ENCODE measurements at regions not wholly inside any gene's neighbourhood (a gene's known extent, or its start where the extent isn't known, plus 50 kb on each side); places are given as distances from the start of the nearest gene placed in this dataset.
"Not testable (repeated sequence)": the region's sequence is repeated elsewhere in the genome, so short reads cannot be mapped to it uniquely, and the experiment has no call there.

DNA sequence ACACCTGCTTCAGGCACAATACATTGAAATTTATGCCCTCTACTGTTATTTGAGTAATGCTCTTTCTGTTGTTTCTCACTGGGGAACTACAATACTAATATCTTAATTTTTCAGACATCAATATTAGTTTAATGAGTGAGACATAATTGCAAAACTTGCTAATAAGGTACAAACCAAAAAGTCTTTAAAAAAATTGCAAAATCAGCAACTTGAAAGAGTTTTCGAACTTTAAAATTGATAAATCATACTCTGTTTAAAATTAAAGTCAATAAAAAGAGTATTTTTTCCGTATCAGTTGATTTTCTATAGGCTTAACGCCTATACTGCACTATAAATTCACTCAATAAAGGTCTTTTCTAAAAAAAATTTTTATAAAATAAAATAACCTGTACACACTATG is 1735.9 kb upstream of the SEL1L start:
- H3K27me3 Mint-ChIP-seq: no peaks in the 10 kb centered on the region
- H3K4me1 Mint-ChIP-seq: no peaks in the 10 kb centered on the region
- H3K36me3 Mint-ChIP-seq: no peaks in the 10 kb centered on the region
- no peak overlapping the region for H3K4me3 Mint-ChIP-seq
- H3K9me3 Mint-ChIP-seq: peaks cover 0 to 12% (median 4%) of the 10 kb centered on the region in 7 donors
- H3K27ac Mint-ChIP-seq: no peak overlapping the region
- DNase-seq (no peak), ATAC-seq (ENCODE audit: low read depth in 2 of 2) (no peak)

- Mint-ChIP-seq H3K27ac (no peak overlapping the region), H3K4me3 (no peak overlapping the region), H3K36me3 (no peaks in the 10 kb centered on the region), H3K27me3 (no peaks in the 10 kb centered on the region), H3K9me3 (peaks cover 0 to 12% (median 4%) of the 10 kb centered on the region in 7 donors), H3K4me1 (no peaks in the 10 kb centered on the region)
- DNase-seq: no peak
- ATAC-seq (ENCODE audit: low read depth in 2 of 2): no peak
These were observed 1738.0 kb upstream of the SEL1L start for GRCh38 chr14:83271663-83272062.

GRCh38 chr14:83280719-83281118 is 1747.1 kb upstream of the SEL1L start:
- Mint-ChIP-seq H3K4me1 (no peaks in the 10 kb centered on the region), H3K36me3 (no peaks in the 10 kb centered on the region), H3K9me3 (peaks cover 0 to 16% (median 3%) of the 10 kb centered on the region in 7 donors), H3K27me3 (no peaks in the 10 kb centered on the region), H3K4me3 (no peak overlapping the region), H3K27ac (no peak overlapping the region)
- ATAC-seq (ENCODE audit: low read depth in 2 of 2) (no peak), DNase-seq (no peak)

DNA sequence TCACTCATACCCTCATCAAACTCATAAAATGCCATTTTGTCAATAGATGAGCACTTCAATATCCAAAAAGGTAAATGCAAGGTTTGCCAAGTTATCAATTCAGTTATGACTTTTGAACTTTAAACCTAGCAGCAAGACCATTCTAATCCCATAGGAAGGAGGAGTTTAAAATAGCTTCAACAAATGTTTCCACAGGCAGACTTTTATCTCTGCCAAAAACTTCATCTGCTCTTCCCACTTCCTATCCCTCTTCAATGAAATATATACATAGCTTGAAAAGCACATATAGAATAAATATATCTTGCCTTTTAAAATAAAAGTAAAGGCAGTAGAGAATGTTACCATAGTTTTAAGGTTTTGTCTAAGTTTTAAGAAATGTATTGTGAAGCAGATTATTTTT is 1749.1 kb upstream of the SEL1L start:
- Mint-ChIP-seq H3K27me3 (no peaks in the 10 kb centered on the region), H3K27ac (no peak overlapping the region), H3K4me3 (no peak overlapping the region), H3K9me3 (peaks cover 0 to 10% (median 2%) of the 10 kb centered on the region in 7 donors), H3K4me1 (no peaks in the 10 kb centered on the region), H3K36me3 (no peaks in the 10 kb centered on the region)
- ATAC-seq (ENCODE audit: low read depth in 2 of 2): no peak
- no peak for DNase-seq

- H3K9me3 Mint-ChIP-seq: peaks cover 0 to 9% (median 2%) of the 10 kb centered on the region in 7 donors
- H3K36me3 Mint-ChIP-seq: no peaks in the 10 kb centered on the region
- H3K27ac Mint-ChIP-seq: no peak overlapping the region
- ATAC-seq (ENCODE audit: low read depth in 2 of 2) (no peak), DNase-seq (no peak)
- no peaks in the 10 kb centered on the region for H3K27me3 Mint-ChIP-seq
- no peak overlapping the region for H3K4me3 Mint-ChIP-seq
- no peaks in the 10 kb centered on the region for H3K4me1 Mint-ChIP-seq
These were observed 1753.6 kb upstream of the SEL1L start for GRCh38 chr14:83287300-83287699.

DNA sequence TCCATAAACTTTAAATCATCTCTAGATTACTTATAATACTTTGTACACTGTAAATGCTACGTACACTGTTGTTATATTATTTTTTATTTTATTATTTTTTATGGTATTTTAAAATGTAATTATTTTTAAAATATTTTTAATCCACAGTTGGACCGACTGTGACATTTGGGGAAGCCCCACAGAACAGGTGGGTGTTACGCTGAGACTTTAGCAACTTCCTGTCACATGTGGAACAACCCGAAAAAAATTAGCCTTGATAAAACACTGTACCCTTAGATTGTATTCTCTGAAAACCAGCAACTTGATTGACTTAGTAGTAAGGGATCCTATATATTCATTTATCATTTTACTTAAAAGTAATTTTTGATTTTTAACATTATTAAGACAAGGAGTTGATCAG is 1755.7 kb upstream of the SEL1L start:
- no peak for DNase-seq
- Mint-ChIP-seq H3K9me3 (peaks cover 0 to 13% (median 2%) of the 10 kb centered on the region in 7 donors), H3K27me3 (no peaks in the 10 kb centered on the region), H3K4me1 (no peaks in the 10 kb centered on the region), H3K27ac (no peak overlapping the region), H3K4me3 (no peak overlapping the region), H3K36me3 (no peaks in the 10 kb centered on the region)
- no peak for ATAC-seq (ENCODE audit: low read depth in 2 of 2)

GRCh38 chr14:83289896-83290295 is 1756.2 kb upstream of the SEL1L start:
- Mint-ChIP-seq H3K27ac (no peak overlapping the region), H3K36me3 (no peaks in the 10 kb centered on the region), H3K9me3 (peaks cover 0 to 13% (median 2%) of the 10 kb centered on the region in 7 donors), H3K4me1 (no peaks in the 10 kb centered on the region), H3K4me3 (no peak overlapping the region), H3K27me3 (no peaks in the 10 kb centered on the region)
- ATAC-seq (ENCODE audit: low read depth in 2 of 2) (no peak), DNase-seq (no peak)

DNA sequence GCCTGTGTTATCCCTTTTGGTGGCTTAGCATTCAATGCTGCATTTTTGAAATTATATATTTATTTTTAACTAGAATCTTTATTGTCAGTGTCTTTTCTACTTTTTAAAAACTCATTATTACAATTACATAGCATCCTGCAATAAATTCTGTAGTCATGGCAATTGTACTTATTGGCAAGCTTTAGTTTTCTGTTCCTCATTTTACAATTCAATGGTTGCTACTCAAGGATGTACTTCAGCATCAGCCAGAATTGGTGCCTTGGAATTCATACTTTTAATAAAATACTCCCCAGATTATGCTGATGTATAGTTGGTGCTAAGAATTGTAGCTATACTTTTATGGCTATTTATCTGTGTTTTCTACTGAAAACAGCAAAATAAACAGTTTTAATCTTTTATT is 1756.8 kb upstream of the SEL1L start:
- H3K36me3 Mint-ChIP-seq: no peaks in the 10 kb centered on the region
- no peak overlapping the region for H3K27ac Mint-ChIP-seq
- ATAC-seq (ENCODE audit: low read depth in 2 of 2): no peak
- H3K9me3 Mint-ChIP-seq: peaks cover 0 to 13% (median 2%) of the 10 kb centered on the region in 7 donors
- H3K4me1 Mint-ChIP-seq: no peaks in the 10 kb centered on the region
- H3K27me3 Mint-ChIP-seq: no peaks in the 10 kb centered on the region
- DNase-seq: no peak
- no peak overlapping the region for H3K4me3 Mint-ChIP-seq

DNA sequence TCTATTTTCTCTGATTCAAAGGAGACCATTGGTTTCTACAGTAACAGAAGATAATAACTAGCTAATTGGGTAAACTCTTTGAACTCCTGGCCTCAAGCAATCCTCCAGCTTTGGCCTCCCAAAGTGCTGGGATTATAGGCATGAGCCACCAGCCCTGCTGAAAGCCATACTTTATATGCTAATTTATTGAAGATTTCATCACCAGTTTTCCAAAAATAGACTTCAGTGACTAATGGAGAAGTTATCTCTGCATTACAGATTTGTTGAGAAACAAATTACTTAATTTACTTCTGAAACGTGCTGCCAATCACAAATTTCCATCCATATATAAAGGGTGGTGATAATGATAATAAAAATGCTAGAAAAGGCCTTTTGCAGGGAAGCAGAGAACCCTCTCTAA is 1758.1 kb upstream of the SEL1L start:
- H3K9me3 Mint-ChIP-seq: peaks cover 0 to 13% (median 2%) of the 10 kb centered on the region in 7 donors
- no peaks in the 10 kb centered on the region for H3K4me1 Mint-ChIP-seq
- no peaks in the 10 kb centered on the region for H3K36me3 Mint-ChIP-seq
- no peaks in the 10 kb centered on the region for H3K27me3 Mint-ChIP-seq
- no peak for ATAC-seq (ENCODE audit: low read depth in 2 of 2)
- no peak overlapping the region for H3K27ac Mint-ChIP-seq
- no peak for DNase-seq
- H3K4me3 Mint-ChIP-seq: no peak overlapping the region

GRCh38 chr14:83294941-83295340 is 1761.3 kb upstream of the SEL1L start:
- H3K27me3 Mint-ChIP-seq: no peaks in the 10 kb centered on the region
- H3K36me3 Mint-ChIP-seq: no peaks in the 10 kb centered on the region
- DNase-seq: no peak
- H3K9me3 Mint-ChIP-seq: peaks cover 0 to 4% (median 2%) of the 10 kb centered on the region in 7 donors
- H3K4me3 Mint-ChIP-seq: no peak overlapping the region
- H3K27ac Mint-ChIP-seq: no peak overlapping the region
- ATAC-seq (ENCODE audit: low read depth in 2 of 2): no peak
- no peaks in the 10 kb centered on the region for H3K4me1 Mint-ChIP-seq

GRCh38 chr14:83297361-83297760 is 1763.7 kb upstream of the SEL1L start:
- H3K4me3 Mint-ChIP-seq: no peak overlapping the region
- H3K4me1 Mint-ChIP-seq: no peaks in the 10 kb centered on the region
- ATAC-seq (ENCODE audit: low read depth in 2 of 2) (no peak), DNase-seq (no peak)
- H3K9me3 Mint-ChIP-seq: peaks cover 0 to 4% (median 2%) of the 10 kb centered on the region in 7 donors
- no peaks in the 10 kb centered on the region for H3K27me3 Mint-ChIP-seq
- H3K36me3 Mint-ChIP-seq: no peaks in the 10 kb centered on the region
- H3K27ac Mint-ChIP-seq: no peak overlapping the region

DNA sequence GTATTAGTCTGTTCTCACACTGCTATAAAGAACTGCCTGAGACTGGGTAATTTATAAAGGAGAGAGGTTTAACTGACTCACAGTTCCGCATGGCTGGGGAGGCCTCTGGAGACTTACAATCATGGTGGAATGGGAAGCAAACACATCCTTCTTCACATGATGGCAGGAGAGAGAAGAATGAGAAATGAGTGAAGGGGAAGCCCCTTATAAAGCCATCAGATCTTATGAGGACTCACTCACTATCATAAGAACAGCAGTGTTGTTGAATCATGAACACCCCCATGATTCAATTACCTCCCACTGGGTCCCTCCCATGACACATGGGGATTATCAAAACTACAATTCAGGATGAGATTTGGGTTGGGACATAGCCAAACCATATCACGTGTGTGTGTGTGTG is 1764.4 kb upstream of the SEL1L start:
- not testable (repeated sequence) for H3K27ac Mint-ChIP-seq; H3K4me1 Mint-ChIP-seq; H3K36me3 Mint-ChIP-seq; H3K4me3 Mint-ChIP-seq; DNase-seq; H3K27me3 Mint-ChIP-seq; H3K9me3 Mint-ChIP-seq; ATAC-seq (ENCODE audit: low read depth in 2 of 2)

DNA sequence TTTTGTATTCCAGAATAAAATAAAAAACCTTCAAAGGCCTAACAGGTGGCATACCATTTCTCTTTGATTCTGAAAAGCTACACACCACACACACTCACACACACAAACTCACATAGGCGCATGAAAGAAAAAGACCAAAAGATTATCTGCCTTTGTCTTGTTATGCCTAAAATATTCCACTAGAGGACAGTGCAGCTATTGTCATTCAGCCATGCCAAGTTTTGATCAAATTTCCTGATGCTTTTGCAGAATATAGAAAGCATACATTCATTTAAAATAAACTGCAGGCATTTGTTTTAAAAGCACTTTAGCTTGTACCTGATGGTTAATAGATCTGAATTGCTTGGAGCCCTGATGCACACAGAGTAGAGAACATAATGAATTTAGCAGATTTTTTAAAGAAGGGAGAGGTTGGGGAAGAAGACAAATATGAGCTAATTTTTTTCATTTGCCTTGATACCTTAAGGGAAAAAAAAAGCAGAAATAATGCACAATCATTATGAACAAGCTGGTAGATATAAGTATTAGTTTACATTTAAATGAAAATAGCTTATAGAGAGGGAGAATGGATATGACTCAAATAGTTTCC is 1766.9 kb upstream of the SEL1L start:
- no peak for ATAC-seq (ENCODE audit: low read depth in 2 of 2)
- DNase-seq: no peak
- H3K4me3 Mint-ChIP-seq: no peak overlapping the region
- no peaks in the 10 kb centered on the region for H3K36me3 Mint-ChIP-seq
- H3K4me1 Mint-ChIP-seq: no peaks in the 10 kb centered on the region
- no peaks in the 10 kb centered on the region for H3K9me3 Mint-ChIP-seq
- H3K27me3 Mint-ChIP-seq: no peaks in the 10 kb centered on the region
- H3K27ac Mint-ChIP-seq: no peak overlapping the region

- ATAC-seq (ENCODE audit: low read depth in 2 of 2) (no peak), DNase-seq (no peak)
- no peaks in the 10 kb centered on the region for H3K4me1 Mint-ChIP-seq
- no peaks in the 10 kb centered on the region for H3K27me3 Mint-ChIP-seq
- H3K9me3 Mint-ChIP-seq: peaks cover 0 to 5% (median 0%) of the 10 kb centered on the region in 7 donors
- H3K4me3 Mint-ChIP-seq: no peak overlapping the region
- H3K36me3 Mint-ChIP-seq: no peaks in the 10 kb centered on the region
- no peak overlapping the region for H3K27ac Mint-ChIP-seq
These were observed 1768.1 kb upstream of the SEL1L start for GRCh38 chr14:83301791-83302190.

GRCh38 chr14:83309211-83309610 is 1775.6 kb upstream of the SEL1L start:
- Mint-ChIP-seq H3K36me3 (no peaks in the 10 kb centered on the region), H3K27me3 (no peaks in the 10 kb centered on the region), H3K4me3 (no peak overlapping the region), H3K4me1 (no peaks in the 10 kb centered on the region), H3K9me3 (peaks cover 0 to 9% (median 2%) of the 10 kb centered on the region in 7 donors), H3K27ac (no peak overlapping the region)
- DNase-seq (no peak), ATAC-seq (ENCODE audit: low read depth in 2 of 2) (no peak)
